ENCODE measurements at regions not wholly inside any gene's neighbourhood (a gene's known extent, or its start where the extent isn't known, plus 50 kb on each side); places are given as distances from the start of the nearest gene placed in this dataset.

DNA sequence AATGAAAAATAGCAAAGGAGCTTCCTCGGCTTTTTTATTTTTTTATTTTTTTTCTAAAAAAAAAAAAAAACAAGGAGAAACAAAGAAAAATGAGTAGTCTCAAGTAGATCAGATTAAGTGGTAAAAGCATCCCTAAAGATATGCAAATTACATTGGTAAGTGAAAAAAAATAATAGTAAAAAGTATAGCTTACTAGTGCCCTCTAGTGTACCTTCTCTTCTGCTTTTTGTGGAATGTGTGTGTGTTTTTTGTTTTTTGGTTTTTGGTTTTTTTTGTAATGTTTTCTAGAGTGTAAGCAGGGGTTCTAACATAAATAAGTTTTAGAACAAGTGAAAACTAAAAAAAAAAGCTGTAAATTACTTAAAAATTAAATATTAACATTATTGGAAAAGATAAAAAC is 1062.0 kb downstream of the HACE1 start:
- TF ChIP-seq, protein P1, sequence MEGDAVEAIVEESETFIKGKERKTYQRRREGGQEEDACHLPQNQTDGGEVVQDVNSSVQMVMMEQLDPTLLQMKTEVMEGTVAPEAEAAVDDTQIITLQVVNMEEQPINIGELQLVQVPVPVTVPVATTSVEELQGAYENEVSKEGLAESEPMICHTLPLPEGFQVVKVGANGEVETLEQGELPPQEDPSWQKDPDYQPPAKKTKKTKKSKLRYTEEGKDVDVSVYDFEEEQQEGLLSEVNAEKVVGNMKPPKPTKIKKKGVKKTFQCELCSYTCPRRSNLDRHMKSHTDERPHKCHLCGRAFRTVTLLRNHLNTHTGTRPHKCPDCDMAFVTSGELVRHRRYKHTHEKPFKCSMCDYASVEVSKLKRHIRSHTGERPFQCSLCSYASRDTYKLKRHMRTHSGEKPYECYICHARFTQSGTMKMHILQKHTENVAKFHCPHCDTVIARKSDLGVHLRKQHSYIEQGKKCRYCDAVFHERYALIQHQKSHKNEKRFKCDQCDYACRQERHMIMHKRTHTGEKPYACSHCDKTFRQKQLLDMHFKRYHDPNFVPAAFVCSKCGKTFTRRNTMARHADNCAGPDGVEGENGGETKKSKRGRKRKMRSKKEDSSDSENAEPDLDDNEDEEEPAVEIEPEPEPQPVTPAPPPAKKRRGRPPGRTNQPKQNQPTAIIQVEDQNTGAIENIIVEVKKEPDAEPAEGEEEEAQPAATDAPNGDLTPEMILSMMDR (IDR thresholded peaks at IDR 0.05) = no peak
- TF ChIP-seq POLR2AphosphoS5 (IDR thresholded peaks at IDR 0.05; ENCODE audit: insufficient read depth in 1 of 2, low read depth in 1 of 2) = no peak
